Loucy (cell line): ENCODE measurements at regions not wholly inside any gene's neighbourhood (a gene's known extent, or its start where the extent isn't known, plus 50 kb on each side); places are given as distances from the start of the nearest gene placed in this dataset.
"Not testable (repeated sequence)": the region's sequence is repeated elsewhere in the genome, so short reads cannot be mapped to it uniquely, and the experiment has no call there.

Experiments used
- H2AFZ ChIP-seq: fragments of 200-600 bp; sonication (generic); 2 replicates; pipeline ENCODE4 v1.6.0; 2016; ENCODE audit warnings: antibody characterized with exemption, mild to moderate bottlenecking, low read length, moderate library complexity
- H3F3A ChIP-seq: fragments of 200-600 bp; 2 replicates; pipeline ENCODE4 v1.6.0; 2016; ENCODE audit warnings: antibody characterized with exemption, low read depth, mild to moderate bottlenecking
- H3K27me3 ChIP-seq: fragments of 200-600 bp; sonication (generic); 2 replicates; pipeline ENCODE4 v1.6.1; 2014; ENCODE audit warnings: low read length, mild to moderate bottlenecking; ENCODE audit not compliant: insufficient read depth, poor library complexity, severe bottlenecking
- H3K36me3 ChIP-seq: fragments of 200-600 bp; sonication (generic); 2 replicates; pipeline ENCODE4 v1.6.1; 2016; ENCODE audit warnings: low read length; ENCODE audit not compliant: insufficient read depth
- H3K4me1 ChIP-seq: fragments of 200-600 bp; sonication (generic); 2 replicates; pipeline ENCODE4 v1.5.1; 2014; ENCODE audit warnings: low read length, mild to moderate bottlenecking; ENCODE audit not compliant: insufficient read depth, poor library complexity, severe bottlenecking
- H3K4me2 ChIP-seq: fragments of 200-600 bp; sonication (generic); 2 replicates; pipeline ENCODE4 v1.6.0; 2014; ENCODE audit warnings: antibody characterized with exemption, low read length, low read depth, mild to moderate bottlenecking; ENCODE audit not compliant: poor library complexity, severe bottlenecking
- H3K4me3 ChIP-seq: fragments of 200-600 bp; sonication (generic); 2 replicates; pipeline ENCODE4 v1.5.1; 2014; ENCODE audit warnings: low read length, mild to moderate bottlenecking, mixed read lengths; ENCODE audit not compliant: poor library complexity, severe bottlenecking
- H3K79me2 ChIP-seq: fragments of 200-600 bp; sonication (generic); 2 replicates; pipeline ENCODE4 v1.6.1; 2014; ENCODE audit warnings: low read length; ENCODE audit not compliant: insufficient read depth
- H3K9ac ChIP-seq: fragments of 200-600 bp; sonication (generic); 2 replicates; pipeline ENCODE4 v1.6.0; 2014; ENCODE audit warnings: mild to moderate bottlenecking, low read depth, low read length, moderate library complexity; ENCODE audit not compliant: poor library complexity, severe bottlenecking
- H3K9me2 ChIP-seq: fragments of 200-600 bp; sonication (generic); replicated peaks from 2 replicates; pipeline ENCODE4 v1.6.1; 2016; ENCODE audit warnings: low read depth, low read length, mixed read lengths
- H3K9me3 ChIP-seq: fragments of 200-600 bp; sonication (generic); 2 replicates; pipeline ENCODE4 v1.6.1; 2014; ENCODE audit warnings: mild to moderate bottlenecking, antibody characterized with exemption, low read length, low read depth; ENCODE audit not compliant: insufficient read depth
- H4K20me1 ChIP-seq: fragments of 200-600 bp; sonication (generic); 2 replicates; pipeline ENCODE4 v1.6.0; 2014; ENCODE audit warnings: antibody characterized with exemption, low read length, mild to moderate bottlenecking; ENCODE audit not compliant: insufficient read depth, poor library complexity, severe bottlenecking
- EZH2phosphoT487 ChIP-seq: fragments of 200-600 bp; IDR thresholded peaks from 2 replicates; pipeline ENCODE4 v1.6.1; 2018; ENCODE audit warnings: antibody characterized with exemption, mild to moderate bottlenecking, moderate library complexity, borderline replicate concordance
- TF ChIP-seq, protein P1 (sequence below): fragments of 200-600 bp; sonication (generic); conservative IDR thresholded peaks from 2 replicates; pipeline ENCODE4 v1.5.1; 2014; ENCODE audit warnings: mild to moderate bottlenecking, antibody characterized with exemption, low read length

DNA sequence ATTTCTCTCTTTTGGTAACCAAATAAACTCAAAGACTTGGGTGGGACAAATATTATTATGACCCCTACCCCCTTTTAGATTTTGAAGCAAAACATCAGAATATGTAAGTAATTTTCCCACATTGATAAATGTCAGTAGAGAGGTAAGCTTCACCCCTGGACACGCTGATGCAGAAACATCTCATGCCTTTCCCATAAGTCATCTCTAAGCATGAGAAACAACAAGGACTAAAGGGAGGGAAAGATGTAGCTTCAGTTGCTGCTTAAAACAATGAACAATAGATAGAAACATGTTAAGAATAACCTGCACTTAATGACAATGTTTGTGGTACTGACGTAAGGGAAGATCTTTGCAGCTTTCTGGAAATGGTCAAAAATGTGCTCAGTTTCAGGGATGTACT is 56.3 kb upstream of the SLC8A3 start:
- Histone ChIP-seq H3K9me3 (no peaks in the 10 kb centered on the region), H3K79me2 (no peaks in the 10 kb centered on the region), H2AFZ (no peak overlapping the region), H3K4me3 (no peak overlapping the region), H3K36me3 (no peaks in the 10 kb centered on the region), H3K9me2 (no peaks in the 10 kb centered on the region), H3K4me2 (no peak overlapping the region), H3K4me1 (peaks cover under 1% of the 10 kb centered on the region), H3F3A (no peaks in the 10 kb centered on the region), H3K9ac (no peak overlapping the region), H4K20me1 (no peaks in the 10 kb centered on the region), H3K27me3 (no peaks in the 10 kb centered on the region)
- no peak for TF ChIP-seq EZH2phosphoT487
- TF ChIP-seq, protein P1, sequence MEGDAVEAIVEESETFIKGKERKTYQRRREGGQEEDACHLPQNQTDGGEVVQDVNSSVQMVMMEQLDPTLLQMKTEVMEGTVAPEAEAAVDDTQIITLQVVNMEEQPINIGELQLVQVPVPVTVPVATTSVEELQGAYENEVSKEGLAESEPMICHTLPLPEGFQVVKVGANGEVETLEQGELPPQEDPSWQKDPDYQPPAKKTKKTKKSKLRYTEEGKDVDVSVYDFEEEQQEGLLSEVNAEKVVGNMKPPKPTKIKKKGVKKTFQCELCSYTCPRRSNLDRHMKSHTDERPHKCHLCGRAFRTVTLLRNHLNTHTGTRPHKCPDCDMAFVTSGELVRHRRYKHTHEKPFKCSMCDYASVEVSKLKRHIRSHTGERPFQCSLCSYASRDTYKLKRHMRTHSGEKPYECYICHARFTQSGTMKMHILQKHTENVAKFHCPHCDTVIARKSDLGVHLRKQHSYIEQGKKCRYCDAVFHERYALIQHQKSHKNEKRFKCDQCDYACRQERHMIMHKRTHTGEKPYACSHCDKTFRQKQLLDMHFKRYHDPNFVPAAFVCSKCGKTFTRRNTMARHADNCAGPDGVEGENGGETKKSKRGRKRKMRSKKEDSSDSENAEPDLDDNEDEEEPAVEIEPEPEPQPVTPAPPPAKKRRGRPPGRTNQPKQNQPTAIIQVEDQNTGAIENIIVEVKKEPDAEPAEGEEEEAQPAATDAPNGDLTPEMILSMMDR: no peak

GRCh38 chr14:70239802-70240201 is 51.1 kb upstream of the SLC8A3 start:
- H3F3A ChIP-seq: no peaks in the 10 kb centered on the region
- no peaks in the 10 kb centered on the region for H3K9me3 ChIP-seq
- H3K27me3 ChIP-seq: no peaks in the 10 kb centered on the region
- H3K79me2 ChIP-seq: no peaks in the 10 kb centered on the region
- no peaks in the 10 kb centered on the region for H3K9me2 ChIP-seq
- TF ChIP-seq, protein P1: no peak
- no peak for TF ChIP-seq EZH2phosphoT487
- H3K4me1 ChIP-seq: peaks cover 22% of the 10 kb centered on the region
- H2AFZ ChIP-seq: no peak overlapping the region
- no peaks in the 10 kb centered on the region for H4K20me1 ChIP-seq
- H3K4me3 ChIP-seq: no peak overlapping the region
- H3K4me2 ChIP-seq: no peak overlapping the region
- H3K36me3 ChIP-seq: no peaks in the 10 kb centered on the region
- H3K9ac ChIP-seq: no peak overlapping the region

DNA sequence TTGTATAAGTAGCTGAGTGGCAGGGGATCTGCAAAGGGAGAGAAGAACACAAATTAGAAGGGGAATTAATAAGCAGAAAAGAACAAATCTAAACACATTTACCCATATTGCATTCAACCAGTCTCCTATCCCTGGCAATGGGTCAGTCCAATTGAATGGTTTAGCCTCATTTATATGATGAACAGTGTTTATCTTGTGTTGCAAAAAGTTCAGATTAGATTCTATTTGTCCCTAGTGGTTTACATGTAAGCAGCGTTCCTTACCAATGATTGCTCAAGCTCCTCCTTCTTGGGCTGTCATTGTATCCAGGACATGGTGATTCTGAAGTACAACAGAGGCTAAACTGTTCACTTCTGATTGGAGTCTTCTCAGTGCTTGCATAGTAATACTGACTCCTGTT is 49.9 kb upstream of the SLC8A3 start:
- H3K4me2 ChIP-seq, H3K36me3 ChIP-seq, H3F3A ChIP-seq, H2AFZ ChIP-seq, H3K27me3 ChIP-seq, H4K20me1 ChIP-seq, H3K9me3 ChIP-seq, H3K4me3 ChIP-seq, H3K79me2 ChIP-seq, H3K9me2 ChIP-seq, H3K9ac ChIP-seq: not testable (repeated sequence)
- peaks cover 22% of the 10 kb centered on the region for H3K4me1 ChIP-seq
